ENCODE measurements at regions not wholly inside any gene's neighbourhood (a gene's known extent, or its start where the extent isn't known, plus 50 kb on each side); places are given as distances from the start of the nearest gene placed in this dataset.

- no peak for TF ChIP-seq CTCF (conservative IDR thresholded peaks at IDR 0.05; ENCODE audit: low read length)
- TF ChIP-seq EZH2phosphoT487 (IDR thresholded peaks at IDR 0.05; ENCODE audit: borderline replicate concordance) = no peak
These were observed 541.7 kb upstream of the ANKRD30A start for GRCh38 chr10:36583690-36584089.

Data from Loucy (cell line).